BLaER1 (cell line): ENCODE measurements at regions not wholly inside any gene's neighbourhood (a gene's known extent, or its start where the extent isn't known, plus 50 kb on each side); places are given as distances from the start of the nearest gene placed in this dataset.

Experiments
- H3K27ac ChIP-seq: shearing (Covaris generic); formaldehyde crosslinking; 2 replicates; pipeline ENCODE4 v1.8.1; 2022
- H3K27me3 ChIP-seq: shearing (Covaris generic); formaldehyde crosslinking; 2 replicates; pipeline ENCODE4 v1.8.1; 2022
- H3K36me3 ChIP-seq: shearing (Covaris generic); formaldehyde crosslinking; 2 replicates; pipeline ENCODE4 v1.8.1; 2022
- H3K4me1 ChIP-seq: shearing (Covaris generic); formaldehyde crosslinking; 2 replicates; pipeline ENCODE4 v1.8.1; 2022
- H3K4me2 ChIP-seq: shearing (Covaris generic); formaldehyde crosslinking; 2 replicates; pipeline ENCODE4 v1.8.1; 2022
- H3K4me3 ChIP-seq: shearing (Covaris generic); formaldehyde crosslinking; 2 replicates; pipeline ENCODE4 v1.8.1; 2022
- H3K9ac ChIP-seq: shearing (Covaris generic); formaldehyde crosslinking; 2 replicates; pipeline ENCODE4 v1.8.1; 2022
- H3K9me3 ChIP-seq: shearing (Covaris generic); formaldehyde crosslinking; 2 replicates; pipeline ENCODE4 v1.8.1; 2022
- H4K20me1 ChIP-seq: shearing (Covaris generic); formaldehyde crosslinking; 2 replicates; pipeline ENCODE4 v1.8.1; 2022
- Cebpa-rat ChIP-seq: shearing (Covaris generic); IDR thresholded peaks from 2 replicates; pipeline ENCODE4 v1.8.1; 2022

GRCh38 chr14:51428981-51429380 lies 188.9 kb downstream of the TMX1 start:
- Histone ChIP-seq H3K36me3 (no peaks in the 10 kb centered on the region), H3K27me3 (no peaks in the 10 kb centered on the region), H3K9ac (no peak overlapping the region), H3K4me2 (no peak overlapping the region), H3K4me3 (no peak overlapping the region), H3K4me1 (peaks cover 41% of the 10 kb centered on the region), H3K27ac (no peak overlapping the region), H3K9me3 (no peaks in the 10 kb centered on the region), H4K20me1 (no peaks in the 10 kb centered on the region)
- no peak for TF ChIP-seq Cebpa-rat

- no peak overlapping the region for H3K4me3 ChIP-seq
- H3K27ac ChIP-seq = no peak overlapping the region
- TF ChIP-seq Cebpa-rat = no peak
- H3K4me2 ChIP-seq = peak overlapping the region; percentile 74
- H3K9ac ChIP-seq = no peak overlapping the region
- no peaks in the 10 kb centered on the region for H4K20me1 ChIP-seq
- no peaks in the 10 kb centered on the region for H3K9me3 ChIP-seq
- H3K27me3 ChIP-seq = no peaks in the 10 kb centered on the region
- no peaks in the 10 kb centered on the region for H3K36me3 ChIP-seq
- peaks cover 41% of the 10 kb centered on the region for H3K4me1 ChIP-seq
Observed at GRCh38 chr14:51430079-51430478, 190.0 kb downstream of the TMX1 start.

GRCh38 chr14:51430633-51431032 lies 190.6 kb downstream of the TMX1 start:
- Histone ChIP-seq H4K20me1 (no peaks in the 10 kb centered on the region), H3K4me3 (no peak overlapping the region), H3K27me3 (no peaks in the 10 kb centered on the region), H3K4me2 (peak overlapping the region; percentile 74), H3K4me1 (peaks cover 41% of the 10 kb centered on the region), H3K27ac (no peak overlapping the region), H3K36me3 (no peaks in the 10 kb centered on the region), H3K9me3 (no peaks in the 10 kb centered on the region), H3K9ac (no peak overlapping the region)
- TF ChIP-seq Cebpa-rat = no peak

GRCh38 chr14:51431033-51431709 lies 191.1 kb downstream of the TMX1 start:
- Histone ChIP-seq H3K9me3 (no peaks in the 10 kb centered on the region), H4K20me1 (no peaks in the 10 kb centered on the region), H3K36me3 (no peaks in the 10 kb centered on the region), H3K27ac (no peak overlapping the region; the same call in 1 of the 2 replicates), H3K4me3 (no peak overlapping the region), H3K27me3 (no peaks in the 10 kb centered on the region), H3K4me2 (peak overlapping the region; percentile 74), H3K9ac (no peak overlapping the region), H3K4me1 (peaks cover 41% of the 10 kb centered on the region)
- no peak for TF ChIP-seq Cebpa-rat

- Histone ChIP-seq H3K27me3 (no peaks in the 10 kb centered on the region), H3K4me1 (peaks cover 41% of the 10 kb centered on the region), H3K4me3 (no peak overlapping the region), H4K20me1 (no peaks in the 10 kb centered on the region), H3K9me3 (no peaks in the 10 kb centered on the region), H3K9ac (no peak overlapping the region), H3K27ac (peak overlapping the region; percentile 18; the same call in 1 of the 2 replicates), H3K36me3 (no peaks in the 10 kb centered on the region), H3K4me2 (peak overlapping the region; percentile 74)
- TF ChIP-seq Cebpa-rat = no peak
Observed at GRCh38 chr14:51431741-51432140, 191.7 kb downstream of the TMX1 start.

- no peak for TF ChIP-seq Cebpa-rat
- Histone ChIP-seq H3K4me3 (no peak overlapping the region), H3K9ac (0 out of 2 replicates have a peak overlapping the region, but pooled peaks have one; percentile 3), H3K36me3 (no peaks in the 10 kb centered on the region), H3K4me2 (peak overlapping the region; percentile 74), H3K27me3 (no peaks in the 10 kb centered on the region), H3K9me3 (no peaks in the 10 kb centered on the region), H3K4me1 (peaks cover 41% of the 10 kb centered on the region), H3K27ac (peak overlapping the region; percentile 18; the same call in 1 of the 2 replicates), H4K20me1 (no peaks in the 10 kb centered on the region)
Observed at GRCh38 chr14:51432302-51432948, 192.4 kb downstream of the TMX1 start.

- no peaks in the 10 kb centered on the region for H4K20me1 ChIP-seq
- H3K36me3 ChIP-seq = no peaks in the 10 kb centered on the region
- no peaks in the 10 kb centered on the region for H3K27me3 ChIP-seq
- no peak overlapping the region for H3K4me2 ChIP-seq
- no peak for TF ChIP-seq Cebpa-rat
- H3K4me3 ChIP-seq = no peak overlapping the region
- H3K27ac ChIP-seq = no peak overlapping the region
- peaks cover 15% of the 10 kb centered on the region for H3K4me1 ChIP-seq
- H3K9me3 ChIP-seq = no peaks in the 10 kb centered on the region
- H3K9ac ChIP-seq = no peak overlapping the region
Observed at GRCh38 chr14:51436630-51437029, 196.6 kb downstream of the TMX1 start.

GRCh38 chr14:51439896-51440295 lies 199.8 kb downstream of the TMX1 start:
- no peak overlapping the region for H3K9ac ChIP-seq
- TF ChIP-seq Cebpa-rat = no peak
- no peak overlapping the region for H3K4me3 ChIP-seq
- no peak overlapping the region for H3K27ac ChIP-seq
- H3K9me3 ChIP-seq = no peaks in the 10 kb centered on the region
- H3K4me2 ChIP-seq = no peak overlapping the region
- H3K36me3 ChIP-seq = no peaks in the 10 kb centered on the region
- no peaks in the 10 kb centered on the region for H3K27me3 ChIP-seq
- H3K4me1 ChIP-seq = no peaks in the 10 kb centered on the region
- H4K20me1 ChIP-seq = no peaks in the 10 kb centered on the region

- no peak overlapping the region for H3K27ac ChIP-seq
- no peak overlapping the region for H3K4me3 ChIP-seq
- H3K4me2 ChIP-seq = no peak overlapping the region
- no peaks in the 10 kb centered on the region for H3K9me3 ChIP-seq
- no peaks in the 10 kb centered on the region for H3K27me3 ChIP-seq
- no peaks in the 10 kb centered on the region for H4K20me1 ChIP-seq
- no peak for TF ChIP-seq Cebpa-rat
- H3K4me1 ChIP-seq = no peaks in the 10 kb centered on the region
- H3K9ac ChIP-seq = no peak overlapping the region
- no peaks in the 10 kb centered on the region for H3K36me3 ChIP-seq
Observed at GRCh38 chr14:51441001-51441400, 201.0 kb downstream of the TMX1 start.

- Histone ChIP-seq H3K4me2 (no peak overlapping the region), H3K9me3 (no peaks in the 10 kb centered on the region), H3K4me3 (no peak overlapping the region), H3K9ac (no peak overlapping the region), H3K4me1 (no peaks in the 10 kb centered on the region), H4K20me1 (no peaks in the 10 kb centered on the region), H3K36me3 (no peaks in the 10 kb centered on the region), H3K27ac (no peak overlapping the region), H3K27me3 (no peaks in the 10 kb centered on the region)
- no peak for TF ChIP-seq Cebpa-rat
Observed at GRCh38 chr14:51442513-51443175, 202.6 kb downstream of the TMX1 start.
